ENCODE measurements at regions not wholly inside any gene's neighbourhood (a gene's known extent, or its start where the extent isn't known, plus 50 kb on each side); places are given as distances from the start of the nearest gene placed in this dataset.

- TF ChIP-seq CTCF (IDR thresholded peaks at IDR 0.05; ENCODE audit: borderline replicate concordance, extremely low read depth, low read length, poor library complexity, severe bottlenecking) (no peak), EZH2 (IDR thresholded peaks at IDR 0.05; ENCODE audit: borderline replicate concordance, low read depth, low read length, severe bottlenecking) (no peak)
Observed at GRCh38 chr6:56346958-56347357, 99.6 kb upstream of the COL21A1 start.
